GM12878 (cell line): ENCODE measurements at regions not wholly inside any gene's neighbourhood (a gene's known extent, or its start where the extent isn't known, plus 50 kb on each side); places are given as distances from the start of the nearest gene placed in this dataset.

Source experiments
- ATAC-seq: fragments of 200-7000 bp; cut with Tn5 transposase; 3 replicates; pipeline ENCODE4 v1.9.1; 2020; ENCODE audit warnings: mild to moderate bottlenecking, moderate library complexity
- BruUV-seq: library from RNA; stranded (reverse); fragments of 400-500 nt; replicated peaks from 2 replicates; lab custom pipeline; 2021; lab: Mats Ljungman, UMichigan
- CTCF ChIA-PET: fragments of 300-600 bp; sonication (Branson Sonifier 250); formaldehyde crosslinking; extraction: SDS; loops from one replicate; lab custom pipeline; 2021; ENCODE audit warnings: inconsistent platforms; lab: Yijun Ruan, JAX
- POLR2A ChIA-PET: fragments of 350-600 bp; formaldehyde crosslinking; extraction: SDS; loops from one replicate; lab custom pipeline; 2021; ENCODE audit warnings: inconsistent platforms; lab: Charles Lee
- RAD21 ChIA-PET: fragments of 300-600 bp; sonication (Branson Sonifier 250); formaldehyde crosslinking; loops from one replicate; lab custom pipeline; 2023; ENCODE audit warnings: antibody characterized with exemption; ENCODE audit not compliant: unreplicated experiment; lab: Charles Lee
- SMC1A ChIA-PET: fragments of 300-600 bp; sonication (Branson Sonifier 250); formaldehyde crosslinking; loops from one replicate; lab custom pipeline; 2023; ENCODE audit not compliant: unreplicated experiment, uncharacterized antibody; lab: Charles Lee
- DNase-seq: peaks from one replicate; pipeline ENCODE4 v3.0.0-alpha.2; 2011; ENCODE audit warnings: low read depth, low spot score
- FAIRE-seq: peaks from 3 replicates; lab custom pipeline; 2011; peaks lifted over from hg19 to GRCh38; lab: Jason Lieb, UNC
- H2AFZ ChIP-seq: 2 replicates; pipeline ENCODE4 v1.6.0; 2011; ENCODE audit warnings: low read depth, low read length, control low read depth; ENCODE audit not compliant: control insufficient read depth
- H3K27ac ChIP-seq: 2 replicates; pipeline ENCODE4 v1.5.1; 2011; ENCODE audit warnings: control low read depth; ENCODE audit not compliant: control insufficient read depth, insufficient read depth
- H3K27me3 ChIP-seq, 2 experiments: replicated peaks in 1 of 2; 2 replicates each; pipeline versions ENCODE4 v1.6.0 to v1.6.1; 2011; ENCODE audit warnings: low read length in 1 of 2; ENCODE audit not compliant: control insufficient read depth in 2 of 2, insufficient read depth in 2 of 2
- H3K36me3 ChIP-seq, 2 experiments: 2 replicates each; pipeline ENCODE4 v1.5.1; 2011; ENCODE audit warnings: low read length in 1 of 2; ENCODE audit not compliant: control insufficient read depth in 2 of 2, insufficient read depth in 2 of 2
- H3K4me1 ChIP-seq: 2 replicates; pipeline ENCODE4 v1.6.1; 2011; ENCODE audit warnings: mild to moderate bottlenecking, low read length, moderate library complexity, mixed read lengths; ENCODE audit not compliant: control insufficient read depth, insufficient read depth
- H3K4me2 ChIP-seq: 2 replicates; pipeline ENCODE4 v1.6.0; 2011; ENCODE audit warnings: control low read depth; ENCODE audit not compliant: control insufficient read depth, insufficient read depth
- H3K4me3 ChIP-seq: fragments of 200-600 bp; sonication (generic); 2 replicates; pipeline ENCODE4 v1.5.1; 2016
- H3K79me2 ChIP-seq: 2 replicates; pipeline ENCODE4 v1.6.0; 2011; ENCODE audit warnings: low read length; ENCODE audit not compliant: control insufficient read depth, insufficient read depth
- H3K9ac ChIP-seq: 2 replicates; pipeline ENCODE4 v1.8.0; 2011; ENCODE audit warnings: low read length, control low read depth, mixed read lengths; ENCODE audit not compliant: control insufficient read depth, insufficient read depth
- H3K9me3 ChIP-seq: replicated peaks from 3 replicates; pipeline ENCODE4 v1.5.1; 2011; ENCODE audit warnings: mild to moderate bottlenecking, low read length; ENCODE audit not compliant: control insufficient read depth, insufficient read depth
- H4K20me1 ChIP-seq: 2 replicates; pipeline ENCODE4 v1.6.0; 2011; ENCODE audit not compliant: control insufficient read depth, insufficient read depth
- BCL11A ChIP-seq: IDR thresholded peaks from 2 replicates; pipeline ENCODE4 v1.6.1; 2011; ENCODE audit warnings: low read depth, low read length
- CHD4 ChIP-seq: fragments of 200-600 bp; sonication (generic); IDR thresholded peaks from 2 replicates; pipeline ENCODE4 v1.6.1; 2016; ENCODE audit warnings: mild to moderate bottlenecking
- HCFC1 ChIP-seq: fragments of 150-350 bp; IDR thresholded peaks from 2 replicates; pipeline ENCODE4 v1.6.1; 2014; ENCODE audit warnings: low read length
- KAT2A ChIP-seq: conservative IDR thresholded peaks from 2 replicates; pipeline ENCODE4 v1.6.1; 2011; ENCODE audit warnings: low read depth, low read length; ENCODE audit not compliant: control insufficient read depth
- MXI1 ChIP-seq: fragments of 150-350 bp; IDR thresholded peaks from 2 replicates; pipeline ENCODE4 v1.6.1; 2011; ENCODE audit warnings: low read depth, mild to moderate bottlenecking, inconsistent platforms, low read length, improper control_type of control experiment
- RAD51 ChIP-seq: fragments of 450-650 bp; IDR thresholded peaks from 2 replicates; pipeline ENCODE4 v1.6.1; 2016; ENCODE audit warnings: moderate library complexity, mild to moderate bottlenecking, inconsistent platforms
- SMC3 ChIP-seq: IDR thresholded peaks from 2 replicates; pipeline ENCODE4 v1.6.1; 2011; ENCODE audit warnings: low read length, improper control_type of control experiment, borderline replicate concordance
- TBL1XR1 ChIP-seq: IDR thresholded peaks from 2 replicates; pipeline ENCODE4 v1.6.1; 2012; ENCODE audit warnings: low read depth, low read length, improper control_type of control experiment
- YY1 ChIP-seq: IDR thresholded peaks from 2 replicates; pipeline ENCODE4 v1.6.1; 2011; ENCODE audit warnings: low read depth, mild to moderate bottlenecking, low read length
- ZNF24 ChIP-seq: fragments of 450-650 bp; IDR thresholded peaks from 2 replicates; pipeline ENCODE4 v1.6.1; 2017; ENCODE audit warnings: antibody characterized with exemption, mild to moderate bottlenecking
- WGBS: methylation state at CpG from one replicate; pipeline ENCODE4 v1.1.6; 2016; ENCODE audit warnings: low lambda C conversion rate; ENCODE audit not compliant: insufficient replicate concordance, insufficient coverage; ENCODE audit errors: missing lambda C conversion rate; 5-methylcytosine and 5-hydroxymethylcytosine counted together
- in situ Hi-C: fragments of 300-500 bp; cut with MboI; formaldehyde crosslinking; loops from 9 replicates; pipeline ENCODE4 v1.14.3; 2018; ENCODE audit warnings: mixed read lengths
- intact Hi-C: fragments of 100-400 bp; cut with micrococcal nuclease; formaldehyde crosslinking; loops from one replicate; pipeline ENCODE4 v1.14.2; 2022; ENCODE audit not compliant: unreplicated experiment
- TF ChIP-seq, protein P1 (sequence below): IDR thresholded peaks from 2 replicates; pipeline ENCODE4 v1.6.1; 2012; ENCODE audit warnings: low read depth, low read length, improper control_type of control experiment
- TF ChIP-seq, protein P2 (sequence below): fragments of 450-650 bp; IDR thresholded peaks from 2 replicates; pipeline ENCODE4 v1.6.1; 2017; ENCODE audit warnings: mild to moderate bottlenecking
- TF ChIP-seq, protein P3 (sequence below): fragments of 450-650 bp; formaldehyde crosslinking; IDR thresholded peaks from 2 replicates; pipeline ENCODE4 v1.5.0; 2022; ENCODE audit warnings: mild to moderate bottlenecking, missing genetic modification characterization

DNA sequence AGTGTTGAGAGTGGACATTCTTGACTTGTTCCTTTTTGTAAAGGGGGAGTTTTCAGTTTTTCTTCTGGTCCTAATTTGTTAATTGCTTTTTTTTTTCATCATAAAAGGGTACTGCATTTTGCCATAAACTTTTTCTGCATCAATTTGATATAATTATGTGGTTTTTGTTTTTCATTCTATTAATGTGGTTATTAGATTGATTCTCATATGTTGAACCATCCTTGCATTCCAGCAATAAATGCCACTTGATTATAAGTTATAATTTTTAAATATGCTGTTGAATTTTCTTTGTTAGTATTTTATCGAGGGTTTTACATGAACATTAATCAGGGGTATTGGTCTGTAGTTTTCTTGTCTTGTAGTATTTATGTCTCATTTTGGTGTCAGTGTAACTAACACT is 87.2 kb upstream of the SMIM36 start:
- Histone ChIP-seq H3K9me3 (no peaks in the 10 kb centered on the region; the same call in 1 of the 3 replicates), H3K4me3 (no peak overlapping the region), H4K20me1 (no peaks in the 10 kb centered on the region), H3K79me2 (no peaks in the 10 kb centered on the region), H3K4me2 (no peak overlapping the region), H3K9ac (no peak overlapping the region), H3K27ac (no peak overlapping the region), H3K27me3 (no peaks in the 10 kb centered on the region), H3K4me1 (no peaks in the 10 kb centered on the region), H2AFZ (no peak overlapping the region), H3K36me3 (no peaks in the 10 kb centered on the region)
- ChIA-PET SMC1A (no interaction called here), RAD21 (no interaction called here), POLR2A (no interaction called here), CTCF (no interaction called here)
- no peak for ATAC-seq
- 41% methylated on average over 1 of the region's 1 CpG for WGBS
- in situ Hi-C loops, result no loop called here
- FAIRE-seq, result no peak
- BruUV-seq, result no TSS peak
- TF ChIP-seq, protein P1, sequence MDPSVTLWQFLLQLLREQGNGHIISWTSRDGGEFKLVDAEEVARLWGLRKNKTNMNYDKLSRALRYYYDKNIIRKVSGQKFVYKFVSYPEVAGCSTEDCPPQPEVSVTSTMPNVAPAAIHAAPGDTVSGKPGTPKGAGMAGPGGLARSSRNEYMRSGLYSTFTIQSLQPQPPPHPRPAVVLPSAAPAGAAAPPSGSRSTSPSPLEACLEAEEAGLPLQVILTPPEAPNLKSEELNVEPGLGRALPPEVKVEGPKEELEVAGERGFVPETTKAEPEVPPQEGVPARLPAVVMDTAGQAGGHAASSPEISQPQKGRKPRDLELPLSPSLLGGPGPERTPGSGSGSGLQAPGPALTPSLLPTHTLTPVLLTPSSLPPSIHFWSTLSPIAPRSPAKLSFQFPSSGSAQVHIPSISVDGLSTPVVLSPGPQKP, result no peak
- no peak for TF ChIP-seq SMC3
- no peak for TF ChIP-seq HCFC1
- no peak for TF ChIP-seq RAD51
- TF ChIP-seq TBL1XR1, result no peak
- TF ChIP-seq, protein P2, sequence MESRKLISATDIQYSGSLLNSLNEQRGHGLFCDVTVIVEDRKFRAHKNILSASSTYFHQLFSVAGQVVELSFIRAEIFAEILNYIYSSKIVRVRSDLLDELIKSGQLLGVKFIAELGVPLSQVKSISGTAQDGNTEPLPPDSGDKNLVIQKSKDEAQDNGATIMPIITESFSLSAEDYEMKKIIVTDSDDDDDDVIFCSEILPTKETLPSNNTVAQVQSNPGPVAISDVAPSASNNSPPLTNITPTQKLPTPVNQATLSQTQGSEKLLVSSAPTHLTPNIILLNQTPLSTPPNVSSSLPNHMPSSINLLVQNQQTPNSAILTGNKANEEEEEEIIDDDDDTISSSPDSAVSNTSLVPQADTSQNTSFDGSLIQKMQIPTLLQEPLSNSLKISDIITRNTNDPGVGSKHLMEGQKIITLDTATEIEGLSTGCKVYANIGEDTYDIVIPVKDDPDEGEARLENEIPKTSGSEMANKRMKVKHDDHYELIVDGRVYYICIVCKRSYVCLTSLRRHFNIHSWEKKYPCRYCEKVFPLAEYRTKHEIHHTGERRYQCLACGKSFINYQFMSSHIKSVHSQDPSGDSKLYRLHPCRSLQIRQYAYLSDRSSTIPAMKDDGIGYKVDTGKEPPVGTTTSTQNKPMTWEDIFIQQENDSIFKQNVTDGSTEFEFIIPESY, result no peak
- no peak for TF ChIP-seq BCL11A
- no peak for TF ChIP-seq KAT2A
- TF ChIP-seq YY1, result no peak
- TF ChIP-seq, protein P3, sequence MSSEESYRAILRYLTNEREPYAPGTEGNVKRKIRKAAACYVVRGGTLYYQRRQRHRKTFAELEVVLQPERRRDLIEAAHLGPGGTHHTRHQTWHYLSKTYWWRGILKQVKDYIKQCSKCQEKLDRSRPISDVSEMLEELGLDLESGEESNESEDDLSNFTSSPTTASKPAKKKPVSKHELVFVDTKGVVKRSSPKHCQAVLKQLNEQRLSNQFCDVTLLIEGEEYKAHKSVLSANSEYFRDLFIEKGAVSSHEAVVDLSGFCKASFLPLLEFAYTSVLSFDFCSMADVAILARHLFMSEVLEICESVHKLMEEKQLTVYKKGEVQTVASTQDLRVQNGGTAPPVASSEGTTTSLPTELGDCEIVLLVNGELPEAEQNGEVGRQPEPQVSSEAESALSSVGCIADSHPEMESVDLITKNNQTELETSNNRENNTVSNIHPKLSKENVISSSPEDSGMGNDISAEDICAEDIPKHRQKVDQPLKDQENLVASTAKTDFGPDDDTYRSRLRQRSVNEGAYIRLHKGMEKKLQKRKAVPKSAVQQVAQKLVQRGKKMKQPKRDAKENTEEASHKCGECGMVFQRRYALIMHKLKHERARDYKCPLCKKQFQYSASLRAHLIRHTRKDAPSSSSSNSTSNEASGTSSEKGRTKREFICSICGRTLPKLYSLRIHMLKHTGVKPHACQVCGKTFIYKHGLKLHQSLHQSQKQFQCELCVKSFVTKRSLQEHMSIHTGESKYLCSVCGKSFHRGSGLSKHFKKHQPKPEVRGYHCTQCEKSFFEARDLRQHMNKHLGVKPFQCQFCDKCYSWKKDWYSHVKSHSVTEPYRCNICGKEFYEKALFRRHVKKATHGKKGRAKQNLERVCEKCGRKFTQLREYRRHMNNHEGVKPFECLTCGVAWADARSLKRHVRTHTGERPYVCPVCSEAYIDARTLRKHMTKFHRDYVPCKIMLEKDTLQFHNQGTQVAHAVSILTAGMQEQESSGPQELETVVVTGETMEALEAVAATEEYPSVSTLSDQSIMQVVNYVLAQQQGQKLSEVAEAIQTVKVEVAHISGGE (CRISPR knock-in tag), result no peak
- no peak for TF ChIP-seq ZNF24
- TF ChIP-seq CHD4, result no peak
- TF ChIP-seq MXI1, result no peak
- intact Hi-C loops, result no loop called here
- no peak for DNase-seq
